Activated CD4-positive, CD25-positive, alpha-beta regulatory T cell treated with anti-CD3 and anti-CD28 coated beads, Interleukin-2, amount 50 U/mL, for 72 hours (primary cell): ENCODE measurements at regions not wholly inside any gene's neighbourhood (a gene's known extent, or its start where the extent isn't known, plus 50 kb on each side); places are given as distances from the start of the nearest gene placed in this dataset.

Experiments
- DNase-seq: peaks from one replicate; pipeline ENCODE4 v3.0.0; 2021

- DNase-seq, result no peak
Measured at GRCh38 chr9:20191228-20191840, 402.5 kb upstream of the SLC24A2 start.

- DNase-seq, result no peak
Measured at GRCh38 chr9:20189871-20190270, 401.0 kb upstream of the SLC24A2 start.

GRCh38 chr9:20188616-20189369 is 400.0 kb upstream of the SLC24A2 start:
- DNase-seq, result no peak

- DNase-seq, result no peak
Measured at GRCh38 chr9:20187318-20187717, 398.5 kb upstream of the SLC24A2 start.

- no peak for DNase-seq
Measured at GRCh38 chr9:20186823-20187222, 398.0 kb upstream of the SLC24A2 start.

- no peak for DNase-seq
Measured at GRCh38 chr9:20186231-20186630, 397.4 kb upstream of the SLC24A2 start.

- no peak for DNase-seq
Measured at GRCh38 chr9:20184541-20184940, 395.7 kb upstream of the SLC24A2 start.

- DNase-seq, result no peak
Measured at GRCh38 chr9:20178679-20179078, 389.8 kb upstream of the SLC24A2 start.

GRCh38 chr9:20178197-20178596 is 389.4 kb upstream of the SLC24A2 start:
- no peak for DNase-seq

GRCh38 chr9:20170122-20170521 is 381.3 kb upstream of the SLC24A2 start:
- DNase-seq, result no peak

GRCh38 chr9:20152151-20152725 is 363.4 kb upstream of the SLC24A2 start:
- DNase-seq, result no peak

- DNase-seq, result no peak
Measured at GRCh38 chr9:20148416-20148815, 359.6 kb upstream of the SLC24A2 start.

GRCh38 chr9:20144197-20144596 is 355.4 kb upstream of the SLC24A2 start:
- no peak for DNase-seq

- no peak for DNase-seq
Measured at GRCh38 chr9:20139763-20140290, 351.0 kb upstream of the SLC24A2 start.

- DNase-seq, result no peak
Measured at GRCh38 chr9:20138841-20139240, 350.0 kb upstream of the SLC24A2 start.

GRCh38 chr9:20138116-20138515 is 349.3 kb upstream of the SLC24A2 start:
- DNase-seq, result no peak

GRCh38 chr9:20137425-20137824 is 348.6 kb upstream of the SLC24A2 start:
- DNase-seq, result no peak

- DNase-seq, result no peak
Measured at GRCh38 chr9:20135119-20135697, 346.4 kb upstream of the SLC24A2 start.

GRCh38 chr9:20125727-20126126 is 336.9 kb upstream of the SLC24A2 start:
- no peak for DNase-seq

GRCh38 chr9:20119566-20119965 is 330.7 kb upstream of the SLC24A2 start:
- no peak for DNase-seq

- no peak for DNase-seq
Measured at GRCh38 chr9:20117986-20118385, 329.1 kb upstream of the SLC24A2 start.

- no peak for DNase-seq
Measured at GRCh38 chr9:20117482-20117881, 328.6 kb upstream of the SLC24A2 start.

- DNase-seq, result no peak
Measured at GRCh38 chr9:20114974-20115373, 326.1 kb upstream of the SLC24A2 start.
